ENCODE measurements at regions not wholly inside any gene's neighbourhood (a gene's known extent, or its start where the extent isn't known, plus 50 kb on each side); places are given as distances from the start of the nearest gene placed in this dataset.

DNA sequence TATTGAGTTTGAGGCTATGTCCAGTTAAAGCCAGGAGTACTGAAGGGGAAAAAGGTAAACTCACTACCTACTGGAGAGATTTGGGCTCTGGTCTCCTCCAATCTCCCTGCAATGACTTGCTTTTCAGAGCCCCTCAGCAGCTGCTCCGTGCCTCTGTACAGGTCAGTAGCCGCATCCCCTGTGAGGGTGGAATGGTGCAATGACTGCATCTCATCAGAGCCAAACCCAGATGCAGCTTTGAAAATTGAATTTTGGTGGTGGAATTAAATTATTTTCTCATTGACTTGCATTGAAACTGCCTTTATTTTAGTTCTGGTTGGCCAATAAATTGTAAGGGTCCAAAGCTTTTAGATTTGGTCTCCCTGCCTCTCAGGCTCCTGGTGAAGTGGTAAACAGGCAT, 166.7 kb downstream of the DLL1 start:
- Histone ChIP-seq H3K9me3 (peaks cover 0 to 30% of the 10 kb centered on the region in 2 donors), H3K27me3 (no peaks in the 10 kb centered on the region), H3K4me1 (peaks cover 0 to 6% of the 10 kb centered on the region in 2 donors), H3K36me3 (no peaks in the 10 kb centered on the region), H3K4me3 (no peak overlapping the region), H3K27ac (no peak overlapping the region)
- DNase-seq (ENCODE audit: low spot score) = peak; percentile 4
- TF ChIP-seq, protein P1, sequence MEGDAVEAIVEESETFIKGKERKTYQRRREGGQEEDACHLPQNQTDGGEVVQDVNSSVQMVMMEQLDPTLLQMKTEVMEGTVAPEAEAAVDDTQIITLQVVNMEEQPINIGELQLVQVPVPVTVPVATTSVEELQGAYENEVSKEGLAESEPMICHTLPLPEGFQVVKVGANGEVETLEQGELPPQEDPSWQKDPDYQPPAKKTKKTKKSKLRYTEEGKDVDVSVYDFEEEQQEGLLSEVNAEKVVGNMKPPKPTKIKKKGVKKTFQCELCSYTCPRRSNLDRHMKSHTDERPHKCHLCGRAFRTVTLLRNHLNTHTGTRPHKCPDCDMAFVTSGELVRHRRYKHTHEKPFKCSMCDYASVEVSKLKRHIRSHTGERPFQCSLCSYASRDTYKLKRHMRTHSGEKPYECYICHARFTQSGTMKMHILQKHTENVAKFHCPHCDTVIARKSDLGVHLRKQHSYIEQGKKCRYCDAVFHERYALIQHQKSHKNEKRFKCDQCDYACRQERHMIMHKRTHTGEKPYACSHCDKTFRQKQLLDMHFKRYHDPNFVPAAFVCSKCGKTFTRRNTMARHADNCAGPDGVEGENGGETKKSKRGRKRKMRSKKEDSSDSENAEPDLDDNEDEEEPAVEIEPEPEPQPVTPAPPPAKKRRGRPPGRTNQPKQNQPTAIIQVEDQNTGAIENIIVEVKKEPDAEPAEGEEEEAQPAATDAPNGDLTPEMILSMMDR (IDR thresholded peaks at IDR 0.05) = no peak

DNA sequence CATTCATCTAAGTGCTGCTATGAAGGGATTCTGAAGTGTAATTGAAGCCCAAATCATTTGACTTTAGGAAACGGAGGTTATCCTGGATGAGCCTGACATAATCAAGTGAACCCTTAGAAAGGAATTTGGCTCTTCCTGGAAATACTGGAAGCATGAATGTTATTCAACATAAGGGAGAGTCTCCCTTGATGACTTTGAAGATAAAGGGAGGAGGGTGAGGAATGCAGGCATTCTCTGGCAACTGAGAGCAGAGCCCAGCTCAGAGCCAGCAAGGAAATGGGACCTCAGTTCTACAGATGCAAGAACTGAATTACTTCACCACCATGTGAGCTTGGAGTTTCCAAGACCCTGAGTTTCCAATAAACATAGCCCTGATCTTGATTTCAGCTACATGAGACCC, 168.2 kb downstream of the DLL1 start:
- peak; percentile 38 for DNase-seq (ENCODE audit: low spot score)
- no peak overlapping the region for H3K4me3 ChIP-seq
- no peaks in the 10 kb centered on the region for H3K36me3 ChIP-seq
- no peaks in the 10 kb centered on the region for H3K4me1 ChIP-seq
- peaks cover 0 to 30% of the 10 kb centered on the region in 2 donors for H3K9me3 ChIP-seq
- H3K27me3 ChIP-seq = no peaks in the 10 kb centered on the region
- H3K27ac ChIP-seq = no peak overlapping the region
- TF ChIP-seq, protein P1 (IDR thresholded peaks at IDR 0.05) = no peak

- no peak for DNase-seq (ENCODE audit: low spot score)
- H3K4me1 ChIP-seq = no peaks in the 10 kb centered on the region
Observed at GRCh38 chr6:170117111-170117972, 173.5 kb downstream of the DLL1 start.

GRCh38 chr6:170116636-170117035, 174.2 kb downstream of the DLL1 start:
- TF ChIP-seq, protein P1 (IDR thresholded peaks at IDR 0.05) = no peak
- H3K27ac ChIP-seq = no peak overlapping the region
- H3K27me3 ChIP-seq = no peaks in the 10 kb centered on the region
- H3K9me3 ChIP-seq = peaks cover 0 to 24% of the 10 kb centered on the region in 2 donors
- no peaks in the 10 kb centered on the region for H3K4me1 ChIP-seq
- H3K4me3 ChIP-seq = no peak overlapping the region
- no peaks in the 10 kb centered on the region for H3K36me3 ChIP-seq
- no peak for DNase-seq (ENCODE audit: low spot score)

More at GRCh38 chr6:170117111-170117972, 173.5 kb downstream of the DLL1 start:
- Histone ChIP-seq H3K27ac (no peak overlapping the region), H3K9me3 (peaks cover 0 to 30% of the 10 kb centered on the region in 2 donors), H3K36me3 (no peaks in the 10 kb centered on the region), H3K4me3 (no peak overlapping the region), H3K27me3 (no peaks in the 10 kb centered on the region)
- TF ChIP-seq, protein P1 (IDR thresholded peaks at IDR 0.05) = no peak

- TF ChIP-seq, protein P1 (IDR thresholded peaks at IDR 0.05) = no peak
- Histone ChIP-seq H3K4me1 (no peaks in the 10 kb centered on the region), H3K36me3 (no peaks in the 10 kb centered on the region), H3K9me3 (peaks cover 0 to 10% of the 10 kb centered on the region in 2 donors), H3K27ac (no peak overlapping the region), H3K4me3 (no peak overlapping the region), H3K27me3 (no peaks in the 10 kb centered on the region)
- DNase-seq (ENCODE audit: low spot score) = no peak
Observed at GRCh38 chr6:170114956-170115855, 175.7 kb downstream of the DLL1 start.
